Tibial nerve (tissue), 4 donors: ENCODE measurements at regions not wholly inside any gene's neighbourhood (a gene's known extent, or its start where the extent isn't known, plus 50 kb on each side); places are given as distances from the start of the nearest gene placed in this dataset.

ENCODE experiments used
- DNase-seq, 2 donors: peaks; one replicate each; pipeline ENCODE4 v3.0.0-alpha.2; 2019; ENCODE audit warnings: low spot score in 2 of 2
- H3K27ac ChIP-seq, 4 donors: fragments of 200-600 bp; sonication (generic) in 3 of 4; one replicate each; pipeline ENCODE4 v1.5.1; 2017 to 2019; ENCODE audit warnings: mild to moderate bottlenecking in 1 of 4
- H3K27me3 ChIP-seq, 2 donors: fragments of 200-600 bp; sonication (generic) in 1 of 2; one replicate each; pipeline versions ENCODE4 v1.5.1 to v1.6.0; 2017 to 2019
- H3K36me3 ChIP-seq, 3 donors: fragments of 200-600 bp; sonication (generic); one replicate each; pipeline ENCODE4 v1.5.1; 2018 to 2019
- H3K4me1 ChIP-seq, 4 donors: fragments of 200-600 bp; sonication (generic) in 3 of 4; one replicate each; pipeline ENCODE4 v1.5.1; 2017 to 2019
- H3K4me3 ChIP-seq, 4 donors: fragments of 200-600 bp; sonication (generic) in 3 of 4; one replicate each; pipeline ENCODE4 v1.5.1; 2017 to 2019; ENCODE audit warnings: mild to moderate bottlenecking in 1 of 4, moderate library complexity in 1 of 4
- H3K9me3 ChIP-seq, 4 donors: fragments of 200-600 bp; sonication (generic) in 3 of 4; one replicate each; pipeline ENCODE4 v1.5.1; 2017 to 2019
- EP300 ChIP-seq, 2 donors: sonication (generic); formaldehyde crosslinking; IDR thresholded peaks; one replicate each; pipeline ENCODE4 v1.6.1; 2017; ENCODE audit warnings: antibody characterized with exemption in 2 of 2, mild to moderate bottlenecking in 1 of 2
- POLR2A ChIP-seq, 2 donors: fragments of 450-650 bp; IDR thresholded peaks; one replicate each; pipeline ENCODE4 v1.6.1; 2017; ENCODE audit warnings: antibody characterized with exemption in 2 of 2, mild to moderate bottlenecking in 2 of 2, moderate library complexity in 2 of 2
- WGBS, 2 donors: methylation state at CpG; one replicate each; pipeline ENCODE4 v1.1.5; 2018; 5-methylcytosine and 5-hydroxymethylcytosine counted together
- TF ChIP-seq, protein P1 (sequence below), 5 experiments: fragments of 200-600 bp in 3 of 5; fragments of 450-650 bp in 2 of 5; sonication (generic) in 3 of 5; IDR thresholded peaks; one replicate each; pipeline ENCODE4 v1.5.1; 2016 to 2019; ENCODE audit warnings: antibody characterized with exemption in 5 of 5, mild to moderate bottlenecking in 3 of 5, moderate library complexity in 2 of 5

DNA sequence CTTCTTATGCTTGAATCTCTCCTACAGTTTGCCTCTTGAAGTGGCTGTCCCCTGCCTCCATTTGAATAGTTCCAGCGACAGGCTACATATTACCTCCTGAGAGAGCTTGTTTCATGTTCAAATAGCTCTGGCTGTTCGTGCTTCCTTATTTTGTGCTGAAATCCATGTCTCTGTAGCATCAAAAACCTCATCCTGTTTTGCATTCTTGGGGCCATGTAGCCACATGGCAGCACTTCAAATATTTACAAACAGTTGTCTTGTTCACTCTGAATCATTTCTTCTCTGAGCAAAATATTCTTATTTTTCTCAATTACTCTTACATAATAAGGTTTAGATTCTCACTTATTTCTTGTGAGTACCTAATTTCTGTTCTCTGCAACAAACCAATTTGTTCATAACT, 1243.1 kb upstream of the NXPH2 start:
- no peaks in the 10 kb centered on the region for H3K4me1 ChIP-seq
- H3K9me3 ChIP-seq, result no peaks in the 10 kb centered on the region
- H3K4me3 ChIP-seq, result no peak overlapping the region
- H3K27me3 ChIP-seq, result no peaks in the 10 kb centered on the region
- TF ChIP-seq, protein P1, sequence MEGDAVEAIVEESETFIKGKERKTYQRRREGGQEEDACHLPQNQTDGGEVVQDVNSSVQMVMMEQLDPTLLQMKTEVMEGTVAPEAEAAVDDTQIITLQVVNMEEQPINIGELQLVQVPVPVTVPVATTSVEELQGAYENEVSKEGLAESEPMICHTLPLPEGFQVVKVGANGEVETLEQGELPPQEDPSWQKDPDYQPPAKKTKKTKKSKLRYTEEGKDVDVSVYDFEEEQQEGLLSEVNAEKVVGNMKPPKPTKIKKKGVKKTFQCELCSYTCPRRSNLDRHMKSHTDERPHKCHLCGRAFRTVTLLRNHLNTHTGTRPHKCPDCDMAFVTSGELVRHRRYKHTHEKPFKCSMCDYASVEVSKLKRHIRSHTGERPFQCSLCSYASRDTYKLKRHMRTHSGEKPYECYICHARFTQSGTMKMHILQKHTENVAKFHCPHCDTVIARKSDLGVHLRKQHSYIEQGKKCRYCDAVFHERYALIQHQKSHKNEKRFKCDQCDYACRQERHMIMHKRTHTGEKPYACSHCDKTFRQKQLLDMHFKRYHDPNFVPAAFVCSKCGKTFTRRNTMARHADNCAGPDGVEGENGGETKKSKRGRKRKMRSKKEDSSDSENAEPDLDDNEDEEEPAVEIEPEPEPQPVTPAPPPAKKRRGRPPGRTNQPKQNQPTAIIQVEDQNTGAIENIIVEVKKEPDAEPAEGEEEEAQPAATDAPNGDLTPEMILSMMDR (IDR thresholded peaks at IDR 0.05), result no peak
- TF ChIP-seq POLR2A (IDR thresholded peaks at IDR 0.05) (no peak), EP300 (IDR thresholded peaks at IDR 0.05) (no peak)
- DNase-seq, result no peak
- 30 to 47% methylated on average over 2 of the region's 2 CpGs for WGBS, 2 donors
- no peak overlapping the region for H3K27ac ChIP-seq
- H3K36me3 ChIP-seq, result no peaks in the 10 kb centered on the region

DNA sequence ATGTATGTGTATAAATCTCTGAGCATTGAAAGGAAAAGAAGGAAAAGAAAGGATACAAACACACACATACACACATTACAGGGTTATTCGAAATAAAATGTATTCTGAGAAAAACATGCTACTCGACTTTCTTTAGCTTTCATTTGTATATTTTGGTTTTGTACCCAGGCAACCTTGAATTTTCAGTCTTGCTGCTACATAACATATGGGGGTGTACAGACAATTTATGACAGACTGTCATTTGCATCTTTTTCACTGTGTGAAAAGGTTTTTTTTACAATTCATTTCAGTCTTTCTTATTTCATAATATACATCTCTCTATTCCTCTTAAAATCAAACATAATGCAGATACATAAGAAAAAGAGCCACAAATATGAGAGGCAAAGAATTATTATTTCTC, 1238.4 kb upstream of the NXPH2 start:
- no peaks in the 10 kb centered on the region for H3K36me3 ChIP-seq
- no peak overlapping the region for H3K4me3 ChIP-seq
- H3K27ac ChIP-seq, result no peak overlapping the region
- H3K9me3 ChIP-seq, result no peaks in the 10 kb centered on the region
- WGBS, 2 donors, result 82% methylated on average over 2 of the region's 2 CpGs
- H3K27me3 ChIP-seq, result no peaks in the 10 kb centered on the region
- H3K4me1 ChIP-seq, result no peaks in the 10 kb centered on the region
- no peak for DNase-seq
- TF ChIP-seq, protein P1 (IDR thresholded peaks at IDR 0.05), result no peak

DNA sequence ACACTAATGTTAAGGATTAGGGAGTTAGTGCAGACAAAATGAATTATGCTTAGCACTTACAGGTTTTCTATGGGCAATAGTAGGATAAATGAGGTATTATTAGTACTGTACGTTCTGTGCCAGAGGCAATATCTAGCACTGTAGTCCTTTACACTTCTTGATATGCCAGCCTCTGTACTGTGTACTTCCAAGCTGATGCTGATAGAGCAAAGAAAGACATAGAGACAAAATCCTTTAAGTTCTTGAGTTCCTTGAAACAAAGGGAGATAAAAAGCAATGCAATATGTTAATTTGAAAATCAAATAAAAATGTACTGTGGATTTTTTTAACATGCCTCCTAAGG, 1234.0 kb upstream of the NXPH2 start:
- H3K4me1 ChIP-seq, result no peaks in the 10 kb centered on the region
- H3K4me3 ChIP-seq, result no peak overlapping the region
- no peak overlapping the region for H3K27ac ChIP-seq
- WGBS, 2 donors, result 44 to 55% methylated on average over 1 of the region's 1 CpG
- no peaks in the 10 kb centered on the region for H3K36me3 ChIP-seq
- H3K27me3 ChIP-seq, result no peaks in the 10 kb centered on the region
- no peaks in the 10 kb centered on the region for H3K9me3 ChIP-seq
- TF ChIP-seq, protein P1 (IDR thresholded peaks at IDR 0.05), result no peak
- TF ChIP-seq POLR2A (IDR thresholded peaks at IDR 0.05) (no peak), EP300 (IDR thresholded peaks at IDR 0.05) (no peak)
- DNase-seq, result no peak

DNA sequence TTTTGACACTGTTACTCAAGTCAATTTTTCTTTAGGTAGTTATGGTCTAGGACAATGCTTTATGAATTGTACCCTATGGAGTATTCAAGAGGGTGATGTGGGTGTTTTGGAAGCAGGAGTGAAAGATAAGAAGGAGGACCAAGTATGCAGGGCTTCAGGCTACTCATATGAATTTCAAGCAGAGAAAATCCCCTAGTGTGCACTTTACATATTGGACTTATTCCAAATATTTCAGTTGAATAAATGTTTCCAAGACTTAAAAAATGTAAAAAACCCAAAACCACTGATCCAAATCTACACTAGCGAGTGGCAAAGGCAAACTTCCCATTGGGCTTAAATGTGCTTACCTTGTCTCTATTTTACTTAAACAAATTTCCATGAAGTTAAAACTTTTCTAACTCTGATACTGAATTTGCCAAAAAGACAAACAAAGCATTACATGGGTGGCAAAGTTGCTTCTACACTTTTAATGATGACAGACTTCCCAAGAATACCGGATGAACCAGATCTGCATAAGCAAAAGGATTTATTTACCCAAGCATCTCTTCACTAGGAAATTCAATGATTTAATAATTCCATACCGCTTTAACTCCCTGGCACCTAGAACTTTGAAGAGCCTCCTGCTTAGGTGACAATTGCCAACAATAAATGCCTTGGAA, 1233.5 kb upstream of the NXPH2 start:
- WGBS, 2 donors, result 70 to 76% methylated on average over 3 of the region's 3 CpGs
- H3K27me3 ChIP-seq, result no peaks in the 10 kb centered on the region
- H3K4me3 ChIP-seq, result no peak overlapping the region
- no peak overlapping the region for H3K27ac ChIP-seq
- H3K4me1 ChIP-seq, result no peaks in the 10 kb centered on the region
- no peaks in the 10 kb centered on the region for H3K36me3 ChIP-seq
- TF ChIP-seq, protein P1 (IDR thresholded peaks at IDR 0.05), result no peak
- no peak for TF ChIP-seq EP300 (IDR thresholded peaks at IDR 0.05)
- no peak for TF ChIP-seq POLR2A (IDR thresholded peaks at IDR 0.05)
- H3K9me3 ChIP-seq, result no peaks in the 10 kb centered on the region
- no peak for DNase-seq

DNA sequence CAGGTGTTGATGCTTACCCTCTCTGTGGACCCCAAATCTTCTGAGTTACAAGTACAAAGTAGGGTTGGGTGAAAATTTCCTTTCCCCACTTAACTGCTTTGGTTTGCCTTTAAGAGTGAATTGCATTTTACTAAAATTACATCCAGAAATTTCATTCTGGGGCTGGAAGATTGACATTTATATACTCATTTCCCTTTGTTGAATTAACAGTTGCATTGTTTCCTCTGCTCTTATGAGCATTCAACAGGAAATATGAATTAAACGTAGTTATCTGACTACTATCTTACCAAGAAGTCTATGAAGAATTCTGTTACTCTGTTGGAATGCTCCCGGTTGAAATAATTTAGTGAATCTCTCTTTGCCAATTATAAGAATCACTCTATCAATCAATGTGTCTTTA, 1231.1 kb upstream of the NXPH2 start:
- no peaks in the 10 kb centered on the region for H3K9me3 ChIP-seq
- no peaks in the 10 kb centered on the region for H3K27me3 ChIP-seq
- H3K36me3 ChIP-seq, result no peaks in the 10 kb centered on the region
- H3K4me3 ChIP-seq, result no peak overlapping the region
- 60 to 76% methylated on average over 2 of the region's 2 CpGs for WGBS, 2 donors
- TF ChIP-seq, protein P1 (IDR thresholded peaks at IDR 0.05), result no peak
- TF ChIP-seq POLR2A (IDR thresholded peaks at IDR 0.05), result no peak
- TF ChIP-seq EP300 (IDR thresholded peaks at IDR 0.05), result no peak
- H3K4me1 ChIP-seq, result no peaks in the 10 kb centered on the region
- no peak for DNase-seq
- no peak overlapping the region for H3K27ac ChIP-seq
